ENCODE measurements at regions not wholly inside any gene's neighbourhood (a gene's known extent, or its start where the extent isn't known, plus 50 kb on each side); places are given as distances from the start of the nearest gene placed in this dataset.

- TF ChIP-seq, protein P1, sequence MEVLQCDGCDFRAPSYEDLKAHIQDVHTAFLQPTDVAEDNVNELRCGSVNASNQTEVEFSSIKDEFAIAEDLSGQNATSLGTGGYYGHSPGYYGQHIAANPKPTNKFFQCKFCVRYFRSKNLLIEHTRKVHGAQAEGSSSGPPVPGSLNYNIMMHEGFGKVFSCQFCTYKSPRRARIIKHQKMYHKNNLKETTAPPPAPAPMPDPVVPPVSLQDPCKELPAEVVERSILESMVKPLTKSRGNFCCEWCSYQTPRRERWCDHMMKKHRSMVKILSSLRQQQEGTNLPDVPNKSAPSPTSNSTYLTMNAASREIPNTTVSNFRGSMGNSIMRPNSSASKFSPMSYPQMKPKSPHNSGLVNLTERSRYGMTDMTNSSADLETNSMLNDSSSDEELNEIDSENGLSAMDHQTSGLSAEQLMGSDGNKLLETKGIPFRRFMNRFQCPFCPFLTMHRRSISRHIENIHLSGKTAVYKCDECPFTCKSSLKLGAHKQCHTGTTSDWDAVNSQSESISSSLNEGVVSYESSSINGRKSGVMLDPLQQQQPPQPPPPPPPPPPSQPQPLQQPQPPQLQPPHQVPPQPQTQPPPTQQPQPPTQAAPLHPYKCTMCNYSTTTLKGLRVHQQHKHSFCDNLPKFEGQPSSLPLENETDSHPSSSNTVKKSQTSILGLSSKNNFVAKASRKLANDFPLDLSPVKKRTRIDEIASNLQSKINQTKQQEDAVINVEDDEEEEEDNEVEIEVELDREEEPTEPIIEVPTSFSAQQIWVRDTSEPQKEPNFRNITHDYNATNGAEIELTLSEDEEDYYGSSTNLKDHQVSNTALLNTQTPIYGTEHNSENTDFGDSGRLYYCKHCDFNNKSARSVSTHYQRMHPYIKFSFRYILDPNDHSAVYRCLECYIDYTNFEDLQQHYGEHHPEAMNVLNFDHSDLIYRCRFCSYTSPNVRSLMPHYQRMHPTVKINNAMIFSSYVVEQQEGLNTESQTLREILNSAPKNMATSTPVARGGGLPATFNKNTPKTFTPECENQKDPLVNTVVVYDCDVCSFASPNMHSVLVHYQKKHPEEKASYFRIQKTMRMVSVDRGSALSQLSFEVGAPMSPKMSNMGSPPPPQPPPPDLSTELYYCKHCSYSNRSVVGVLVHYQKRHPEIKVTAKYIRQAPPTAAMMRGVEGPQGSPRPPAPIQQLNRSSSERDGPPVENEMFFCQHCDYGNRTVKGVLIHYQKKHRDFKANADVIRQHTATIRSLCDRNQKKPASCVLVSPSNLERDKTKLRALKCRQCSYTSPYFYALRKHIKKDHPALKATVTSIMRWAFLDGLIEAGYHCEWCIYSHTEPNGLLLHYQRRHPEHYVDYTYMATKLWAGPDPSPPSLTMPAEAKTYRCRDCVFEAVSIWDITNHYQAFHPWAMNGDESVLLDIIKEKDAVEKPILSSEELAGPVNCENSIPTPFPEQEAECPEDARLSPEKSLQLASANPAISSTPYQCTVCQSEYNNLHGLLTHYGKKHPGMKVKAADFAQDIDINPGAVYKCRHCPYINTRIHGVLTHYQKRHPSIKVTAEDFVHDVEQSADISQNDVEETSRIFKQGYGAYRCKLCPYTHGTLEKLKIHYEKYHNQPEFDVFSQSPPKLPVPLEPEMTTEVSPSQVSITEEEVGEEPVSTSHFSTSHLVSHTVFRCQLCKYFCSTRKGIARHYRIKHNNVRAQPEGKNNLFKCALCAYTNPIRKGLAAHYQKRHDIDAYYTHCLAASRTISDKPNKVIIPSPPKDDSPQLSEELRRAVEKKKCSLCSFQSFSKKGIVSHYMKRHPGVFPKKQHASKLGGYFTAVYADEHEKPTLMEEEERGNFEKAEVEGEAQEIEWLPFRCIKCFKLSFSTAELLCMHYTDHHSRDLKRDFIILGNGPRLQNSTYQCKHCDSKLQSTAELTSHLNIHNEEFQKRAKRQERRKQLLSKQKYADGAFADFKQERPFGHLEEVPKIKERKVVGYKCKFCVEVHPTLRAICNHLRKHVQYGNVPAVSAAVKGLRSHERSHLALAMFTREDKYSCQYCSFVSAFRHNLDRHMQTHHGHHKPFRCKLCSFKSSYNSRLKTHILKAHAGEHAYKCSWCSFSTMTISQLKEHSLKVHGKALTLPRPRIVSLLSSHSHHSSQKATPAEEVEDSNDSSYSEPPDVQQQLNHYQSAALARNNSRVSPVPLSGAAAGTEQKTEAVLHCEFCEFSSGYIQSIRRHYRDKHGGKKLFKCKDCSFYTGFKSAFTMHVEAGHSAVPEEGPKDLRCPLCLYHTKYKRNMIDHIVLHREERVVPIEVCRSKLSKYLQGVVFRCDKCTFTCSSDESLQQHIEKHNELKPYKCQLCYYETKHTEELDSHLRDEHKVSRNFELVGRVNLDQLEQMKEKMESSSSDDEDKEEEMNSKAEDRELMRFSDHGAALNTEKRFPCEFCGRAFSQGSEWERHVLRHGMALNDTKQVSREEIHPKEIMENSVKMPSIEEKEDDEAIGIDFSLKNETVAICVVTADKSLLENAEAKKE (CRISPR knock-in tag; IDR thresholded peaks at IDR 0.05), result no peak
- TF ChIP-seq EZH2phosphoT487 (IDR thresholded peaks at IDR 0.05; ENCODE audit: unreplicated experiment) (no peak), JUNB (IDR thresholded peaks at IDR 0.05; ENCODE audit: unreplicated experiment) (no peak), NANOG (IDR thresholded peaks at IDR 0.05; ENCODE audit: borderline replicate concordance) (no peak), POLR2AphosphoS5 (IDR thresholded peaks at IDR 0.05; ENCODE audit: low read depth) (no peak)
- TF ChIP-seq, protein P2, sequence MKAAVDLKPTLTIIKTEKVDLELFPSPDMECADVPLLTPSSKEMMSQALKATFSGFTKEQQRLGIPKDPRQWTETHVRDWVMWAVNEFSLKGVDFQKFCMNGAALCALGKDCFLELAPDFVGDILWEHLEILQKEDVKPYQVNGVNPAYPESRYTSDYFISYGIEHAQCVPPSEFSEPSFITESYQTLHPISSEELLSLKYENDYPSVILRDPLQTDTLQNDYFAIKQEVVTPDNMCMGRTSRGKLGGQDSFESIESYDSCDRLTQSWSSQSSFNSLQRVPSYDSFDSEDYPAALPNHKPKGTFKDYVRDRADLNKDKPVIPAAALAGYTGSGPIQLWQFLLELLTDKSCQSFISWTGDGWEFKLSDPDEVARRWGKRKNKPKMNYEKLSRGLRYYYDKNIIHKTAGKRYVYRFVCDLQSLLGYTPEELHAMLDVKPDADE (IDR thresholded peaks at IDR 0.05), result no peak
These were observed 981.4 kb downstream of the FSCB start (continued) for GRCh38 chr14:43525658-43526057.

DNA sequence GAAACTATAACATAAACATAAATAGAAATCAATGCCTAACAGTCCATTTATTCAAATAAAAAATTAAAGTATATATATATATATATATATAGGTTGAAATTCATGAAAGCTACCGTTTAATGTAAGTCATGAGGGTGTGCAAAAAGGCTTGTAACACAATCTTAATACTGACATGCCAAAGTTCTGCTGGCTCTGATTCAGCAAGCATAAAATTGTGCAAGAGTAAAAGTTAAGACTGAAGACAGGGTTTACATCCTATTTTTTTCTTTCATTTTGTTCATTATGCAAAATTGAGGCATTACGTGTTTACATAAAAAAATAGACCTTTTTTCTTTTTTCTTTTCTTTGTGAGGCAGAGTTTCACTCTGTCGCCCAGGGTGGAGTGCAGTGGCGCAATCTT is 984.2 kb downstream of the FSCB start:
- H3K4me3 Mint-ChIP-seq, result no peak overlapping the region
- Histone ChIP-seq H3K4me1 (ENCODE audit: insufficient read depth) (no peaks in the 10 kb centered on the region), H3K36me3 (ENCODE audit: insufficient read depth) (no peaks in the 10 kb centered on the region), H3F3A (replicated peaks; ENCODE audit: low read depth) (no peaks in the 10 kb centered on the region), H3K9me2 (ENCODE audit: insufficient read depth) (no peaks in the 10 kb centered on the region; the same call in 1 of the 2 replicates), H2AFZ (no peak overlapping the region), H3K27me3 (ENCODE audit: insufficient read depth) (no peaks in the 10 kb centered on the region), H3K4me2 (no peak overlapping the region), H3K79me2 (replicated peaks; ENCODE audit: insufficient read depth) (no peaks in the 10 kb centered on the region), H4K20me1 (replicated peaks; ENCODE audit: insufficient read depth) (no peaks in the 10 kb centered on the region), H3K27ac (ENCODE audit: low read depth) (no peak overlapping the region), H3K4me3 (no peak overlapping the region)
- H3K27me3 Mint-ChIP-seq (ENCODE audit: insufficient read depth, low read depth, poor library complexity), result no peaks in the 10 kb centered on the region
- no peak overlapping the region for H3K27ac Mint-ChIP-seq
- ATAC-seq, result no peak
- no peak for DNase-seq (ENCODE audit: low spot score)
- H3K36me3 Mint-ChIP-seq (ENCODE audit: low read depth), result no peaks in the 10 kb centered on the region
- H3K4me1 Mint-ChIP-seq, result no peaks in the 10 kb centered on the region
- no peaks in the 10 kb centered on the region for H3K9me3 Mint-ChIP-seq
- TF ChIP-seq JUNB (IDR thresholded peaks at IDR 0.05; ENCODE audit: unreplicated experiment) (no peak), EZH2 (IDR thresholded peaks at IDR 0.05; ENCODE audit: low read depth, unreplicated experiment) (no peak), STAT1 (IDR thresholded peaks at IDR 0.05; ENCODE audit: unreplicated experiment) (no peak), ZNF331 (CRISPR knock-in tag; IDR thresholded peaks at IDR 0.05; ENCODE audit: low read depth) (no peak), ZNF114 (CRISPR knock-in tag; IDR thresholded peaks at IDR 0.05) (no peak), CTCF (conservative IDR thresholded peaks at IDR 0.05; ENCODE audit: low read depth in 2 of 2) (no peak)
- TF ChIP-seq, protein P2 (IDR thresholded peaks at IDR 0.05), result no peak
- TF ChIP-seq, protein P3, sequence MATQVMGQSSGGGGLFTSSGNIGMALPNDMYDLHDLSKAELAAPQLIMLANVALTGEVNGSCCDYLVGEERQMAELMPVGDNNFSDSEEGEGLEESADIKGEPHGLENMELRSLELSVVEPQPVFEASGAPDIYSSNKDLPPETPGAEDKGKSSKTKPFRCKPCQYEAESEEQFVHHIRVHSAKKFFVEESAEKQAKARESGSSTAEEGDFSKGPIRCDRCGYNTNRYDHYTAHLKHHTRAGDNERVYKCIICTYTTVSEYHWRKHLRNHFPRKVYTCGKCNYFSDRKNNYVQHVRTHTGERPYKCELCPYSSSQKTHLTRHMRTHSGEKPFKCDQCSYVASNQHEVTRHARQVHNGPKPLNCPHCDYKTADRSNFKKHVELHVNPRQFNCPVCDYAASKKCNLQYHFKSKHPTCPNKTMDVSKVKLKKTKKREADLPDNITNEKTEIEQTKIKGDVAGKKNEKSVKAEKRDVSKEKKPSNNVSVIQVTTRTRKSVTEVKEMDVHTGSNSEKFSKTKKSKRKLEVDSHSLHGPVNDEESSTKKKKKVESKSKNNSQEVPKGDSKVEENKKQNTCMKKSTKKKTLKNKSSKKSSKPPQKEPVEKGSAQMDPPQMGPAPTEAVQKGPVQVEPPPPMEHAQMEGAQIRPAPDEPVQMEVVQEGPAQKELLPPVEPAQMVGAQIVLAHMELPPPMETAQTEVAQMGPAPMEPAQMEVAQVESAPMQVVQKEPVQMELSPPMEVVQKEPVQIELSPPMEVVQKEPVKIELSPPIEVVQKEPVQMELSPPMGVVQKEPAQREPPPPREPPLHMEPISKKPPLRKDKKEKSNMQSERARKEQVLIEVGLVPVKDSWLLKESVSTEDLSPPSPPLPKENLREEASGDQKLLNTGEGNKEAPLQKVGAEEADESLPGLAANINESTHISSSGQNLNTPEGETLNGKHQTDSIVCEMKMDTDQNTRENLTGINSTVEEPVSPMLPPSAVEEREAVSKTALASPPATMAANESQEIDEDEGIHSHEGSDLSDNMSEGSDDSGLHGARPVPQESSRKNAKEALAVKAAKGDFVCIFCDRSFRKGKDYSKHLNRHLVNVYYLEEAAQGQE (IDR thresholded peaks at IDR 0.05; ENCODE audit: unreplicated experiment), result no peak

All from GM23338 (cell line).